ENCODE measurements at regions not wholly inside any gene's neighbourhood (a gene's known extent, or its start where the extent isn't known, plus 50 kb on each side); places are given as distances from the start of the nearest gene placed in this dataset.

DNA sequence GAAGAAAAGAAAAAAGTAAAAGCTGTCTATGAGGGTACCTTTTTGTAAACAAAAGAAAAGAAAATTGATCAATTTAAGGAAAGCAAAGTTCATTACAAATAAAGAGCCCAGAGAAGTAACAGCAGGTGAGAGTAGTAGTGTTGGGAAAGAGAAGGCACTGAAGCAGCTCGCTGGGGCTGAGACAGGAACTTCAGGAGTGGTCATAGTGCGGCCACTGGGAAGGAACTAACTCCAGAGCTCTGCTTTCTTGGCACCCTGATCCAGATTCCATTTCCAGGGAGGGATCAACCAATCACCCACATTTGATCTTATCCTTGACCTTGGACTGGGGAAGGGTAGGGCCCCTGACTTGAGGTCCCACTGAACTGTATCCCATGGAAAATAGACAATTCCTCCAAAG is 617.6 kb downstream of the CPS1 start:
- TF ChIP-seq, protein P1, sequence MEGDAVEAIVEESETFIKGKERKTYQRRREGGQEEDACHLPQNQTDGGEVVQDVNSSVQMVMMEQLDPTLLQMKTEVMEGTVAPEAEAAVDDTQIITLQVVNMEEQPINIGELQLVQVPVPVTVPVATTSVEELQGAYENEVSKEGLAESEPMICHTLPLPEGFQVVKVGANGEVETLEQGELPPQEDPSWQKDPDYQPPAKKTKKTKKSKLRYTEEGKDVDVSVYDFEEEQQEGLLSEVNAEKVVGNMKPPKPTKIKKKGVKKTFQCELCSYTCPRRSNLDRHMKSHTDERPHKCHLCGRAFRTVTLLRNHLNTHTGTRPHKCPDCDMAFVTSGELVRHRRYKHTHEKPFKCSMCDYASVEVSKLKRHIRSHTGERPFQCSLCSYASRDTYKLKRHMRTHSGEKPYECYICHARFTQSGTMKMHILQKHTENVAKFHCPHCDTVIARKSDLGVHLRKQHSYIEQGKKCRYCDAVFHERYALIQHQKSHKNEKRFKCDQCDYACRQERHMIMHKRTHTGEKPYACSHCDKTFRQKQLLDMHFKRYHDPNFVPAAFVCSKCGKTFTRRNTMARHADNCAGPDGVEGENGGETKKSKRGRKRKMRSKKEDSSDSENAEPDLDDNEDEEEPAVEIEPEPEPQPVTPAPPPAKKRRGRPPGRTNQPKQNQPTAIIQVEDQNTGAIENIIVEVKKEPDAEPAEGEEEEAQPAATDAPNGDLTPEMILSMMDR (optimal IDR thresholded peaks at IDR 0.05 in 1 of 3, IDR thresholded peaks at IDR 0.05 in 1 of 3, conservative IDR thresholded peaks at IDR 0.05 in 1 of 3; ENCODE audit: extremely low read depth in 1 of 3, insufficient read depth in 2 of 3, low read length in 3 of 3), result no peak
- no peak for TF ChIP-seq EZH2 (IDR thresholded peaks at IDR 0.05; ENCODE audit: low read length)

Data from keratinocyte (primary cell).